ENCODE measurements at regions not wholly inside any gene's neighbourhood (a gene's known extent, or its start where the extent isn't known, plus 50 kb on each side); places are given as distances from the start of the nearest gene placed in this dataset.
"Not testable (repeated sequence)": the region's sequence is repeated elsewhere in the genome, so short reads cannot be mapped to it uniquely, and the experiment has no call there.

GRCh38 chr6:4362326-4362725 is 227.0 kb upstream of the ECI2 start:
- Histone ChIP-seq H3K4me3 (ENCODE audit: low read depth, low read length) (no peak overlapping the region), H3K9me3 (ENCODE audit: control insufficient read depth, insufficient read depth, low read length) (no peaks in the 10 kb centered on the region; the same call in 1 of the 2 replicates), H3K27ac (ENCODE audit: low read depth, low read length) (no peak overlapping the region), H3K27me3 (ENCODE audit: control insufficient read depth, insufficient read depth, low read length) (no peaks in the 10 kb centered on the region)
- no peak for TF ChIP-seq CTCF (IDR thresholded peaks at IDR 0.05; ENCODE audit: low read depth, low read length)
- CTCF ChIA-PET, result no interaction called here
- POLR2A ChIA-PET, result no interaction called here
- no peak for DNase-seq (ENCODE audit: low read depth, low spot score)

- no peak overlapping the region for H3K27ac ChIP-seq (ENCODE audit: low read depth, low read length)
- ChIA-PET CTCF (no interaction called here), POLR2A (no interaction called here)
- no peaks in the 10 kb centered on the region; the same call in 1 of the 2 replicates for H3K9me3 ChIP-seq (ENCODE audit: control insufficient read depth, insufficient read depth, low read length)
- no peak for TF ChIP-seq CTCF (IDR thresholded peaks at IDR 0.05; ENCODE audit: low read depth, low read length)
- DNase-seq (ENCODE audit: low read depth, low spot score), result no peak
- H3K27me3 ChIP-seq (ENCODE audit: control insufficient read depth, insufficient read depth, low read length), result no peaks in the 10 kb centered on the region
- H3K4me3 ChIP-seq (ENCODE audit: low read depth, low read length), result no peak overlapping the region
Measured at GRCh38 chr6:4360920-4361319, 225.5 kb upstream of the ECI2 start.

GRCh38 chr6:4359108-4359730 is 223.8 kb upstream of the ECI2 start:
- TF ChIP-seq CTCF (IDR thresholded peaks at IDR 0.05; ENCODE audit: low read depth, low read length), result no peak
- no peaks in the 10 kb centered on the region; the same call in 1 of the 2 replicates for H3K9me3 ChIP-seq (ENCODE audit: control insufficient read depth, insufficient read depth, low read length)
- 0 out of 2 replicates have a peak overlapping the region, but pooled peaks have one; percentile 17 for H3K4me3 ChIP-seq (ENCODE audit: low read depth, low read length)
- ChIA-PET CTCF (interaction anchor here (0.6 kb wide), 2 partner anchors 107 to 644 kb away, joined by 3 read pairs; no protein-coding TSS in a partner anchor), POLR2A (interaction anchor here (0.5 to 1.8 kb wide), 3 partner anchors 11 to 54 kb away, joined by 4 to 9 read pairs (median 7); no protein-coding TSS in a partner anchor)
- no peaks in the 10 kb centered on the region for H3K27me3 ChIP-seq (ENCODE audit: control insufficient read depth, insufficient read depth, low read length)
- no peak for DNase-seq (ENCODE audit: low read depth, low spot score)
- peak overlapping the region; percentile 98 for H3K27ac ChIP-seq (ENCODE audit: low read depth, low read length)

- Histone ChIP-seq H3K9me3 (ENCODE audit: control insufficient read depth, insufficient read depth, low read length) (no peaks in the 10 kb centered on the region; the same call in 1 of the 2 replicates), H3K27ac (ENCODE audit: low read depth, low read length) (peak overlapping the region; percentile 98), H3K27me3 (ENCODE audit: control insufficient read depth, insufficient read depth, low read length) (no peaks in the 10 kb centered on the region), H3K4me3 (ENCODE audit: low read depth, low read length) (peak overlapping the region; percentile 17; the same call in 1 of the 2 replicates)
- POLR2A ChIA-PET, result interaction anchor here (0.5 to 1.8 kb wide), 4 partner anchors 11 to 862 kb away, joined by 3 to 9 read pairs (median 6); no protein-coding TSS in a partner anchor
- CTCF ChIA-PET, result no interaction called here
- TF ChIP-seq CTCF (IDR thresholded peaks at IDR 0.05; ENCODE audit: low read depth, low read length), result no peak
- peak; percentile 95 for DNase-seq (ENCODE audit: low read depth, low spot score)
Measured at GRCh38 chr6:4358414-4359107, 223.2 kb upstream of the ECI2 start.

GRCh38 chr6:4357660-4358152 is 222.3 kb upstream of the ECI2 start:
- H3K27ac ChIP-seq (ENCODE audit: low read depth, low read length); H3K27me3 ChIP-seq (ENCODE audit: control insufficient read depth, insufficient read depth, low read length); DNase-seq (ENCODE audit: low read depth, low spot score); H3K4me3 ChIP-seq (ENCODE audit: low read depth, low read length); H3K9me3 ChIP-seq (ENCODE audit: control insufficient read depth, insufficient read depth, low read length); POLR2A ChIA-PET; CTCF ChIA-PET: not testable (repeated sequence)
